DMS153 treated with DMSO at 0.1 percent for 48 hours (cell line): ENCODE measurements at regions not wholly inside any gene's neighbourhood (a gene's known extent, or its start where the extent isn't known, plus 50 kb on each side); places are given as distances from the start of the nearest gene placed in this dataset.

ENCODE experiments used
- DNase-seq: peaks from one replicate; lab custom pipeline; 2025; ENCODE audit not compliant: unreplicated experiment; lab: John Stamatoyannopoulos, UW

- no peak for DNase-seq
Observed at GRCh38 chr15:38671675-38672254, 107.2 kb upstream of the RASGRP1 start.

DNA sequence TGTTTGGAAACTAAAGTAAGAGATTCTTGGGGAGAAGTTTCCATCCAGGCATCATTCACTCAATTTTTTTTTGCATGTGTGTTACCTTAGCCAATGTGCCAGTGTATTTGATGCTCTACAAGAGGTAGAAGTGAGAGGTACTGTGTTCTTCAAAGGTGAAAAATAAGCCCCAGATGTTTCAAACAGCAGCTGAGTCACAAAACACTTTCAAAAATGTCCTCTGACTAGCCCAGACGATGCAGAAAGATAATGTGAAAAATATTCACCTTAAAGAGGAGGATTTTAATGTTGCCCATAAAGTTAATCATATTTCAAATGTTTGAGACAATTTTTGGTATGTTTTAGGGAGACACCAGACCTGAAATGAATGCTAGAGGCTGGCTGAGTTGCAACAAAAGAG, 107.7 kb upstream of the RASGRP1 start:
- no peak for DNase-seq

DNA sequence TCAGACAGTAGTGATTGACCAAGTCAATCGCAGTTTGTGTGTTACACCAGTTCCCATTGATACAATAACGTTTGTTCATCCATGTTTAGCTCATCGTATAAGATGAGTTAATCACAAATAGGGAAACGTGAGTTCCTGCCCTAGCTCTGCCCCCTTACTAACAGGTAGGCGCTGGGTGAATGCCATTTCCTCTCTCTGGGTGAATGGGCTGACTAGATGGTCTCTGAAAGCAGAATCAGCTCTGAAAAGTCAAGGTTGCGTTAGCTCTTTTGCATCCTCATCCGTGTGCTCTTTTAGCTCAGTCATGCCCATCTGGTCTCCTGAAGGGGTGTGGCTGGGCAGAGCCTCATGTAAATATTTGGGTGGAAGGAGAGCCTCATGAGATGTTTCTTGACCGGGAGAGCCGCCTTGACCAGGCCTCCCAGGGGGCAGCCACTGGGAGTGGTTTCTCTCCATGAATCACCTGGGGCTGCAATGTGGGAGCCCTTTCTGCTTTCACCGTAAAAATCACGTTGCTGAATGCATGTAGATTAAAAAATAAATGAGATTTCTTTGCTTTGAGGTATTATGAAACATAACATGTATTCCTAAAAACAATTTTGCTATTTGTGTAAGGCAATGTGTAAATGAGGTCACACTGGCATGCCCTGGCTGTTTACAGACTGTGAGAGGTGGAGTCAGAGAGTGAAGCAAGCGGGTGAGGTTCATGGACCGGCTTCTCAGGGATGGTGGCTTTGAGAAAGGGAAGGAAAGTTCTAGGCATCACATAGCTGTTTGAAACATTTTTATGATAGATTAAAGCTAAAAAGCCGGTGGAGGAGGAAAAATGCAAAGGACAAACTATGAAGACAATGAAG, 108.4 kb upstream of the RASGRP1 start:
- DNase-seq = no peak

DNA sequence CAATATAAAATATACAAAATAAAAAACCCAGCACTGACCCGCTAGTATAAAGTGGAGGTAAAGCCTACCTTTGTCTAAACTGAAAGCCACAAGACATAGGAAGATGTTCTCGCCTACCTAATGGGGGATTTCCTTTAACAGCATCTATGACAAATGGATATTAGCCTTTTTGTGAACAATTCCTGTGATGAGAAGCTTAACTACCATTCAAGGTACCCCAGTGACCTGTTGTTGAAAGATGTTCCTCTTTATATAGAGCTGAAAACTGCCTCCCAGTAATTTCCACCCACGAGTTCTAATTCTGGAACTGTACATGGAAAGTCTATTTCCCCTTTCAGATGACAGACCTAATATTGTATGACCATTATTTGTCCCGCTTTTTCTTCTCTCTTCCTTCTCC, 109.8 kb upstream of the RASGRP1 start:
- DNase-seq = no peak

GRCh38 chr15:38678281-38678680, 113.7 kb upstream of the RASGRP1 start:
- DNase-seq = no peak

DNA sequence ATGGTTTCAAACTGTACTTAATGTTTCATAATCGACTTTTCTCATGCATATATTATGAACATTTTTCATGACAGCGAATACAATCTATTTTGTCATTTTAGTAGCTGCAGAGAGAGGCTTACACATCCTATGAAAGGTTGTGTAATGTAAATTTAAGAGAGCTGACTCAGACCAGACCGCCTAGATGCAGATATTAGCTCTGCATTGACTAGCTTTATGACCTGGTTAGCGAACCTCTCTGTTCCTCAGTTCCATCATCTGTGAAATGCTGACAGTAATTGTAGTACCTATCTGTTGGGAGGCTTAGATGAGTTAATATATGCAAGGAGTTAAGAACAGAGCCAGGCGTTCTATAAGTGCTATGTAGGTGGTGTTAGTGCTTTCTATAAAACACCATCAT, 116.2 kb upstream of the RASGRP1 start:
- no peak for DNase-seq

DNA sequence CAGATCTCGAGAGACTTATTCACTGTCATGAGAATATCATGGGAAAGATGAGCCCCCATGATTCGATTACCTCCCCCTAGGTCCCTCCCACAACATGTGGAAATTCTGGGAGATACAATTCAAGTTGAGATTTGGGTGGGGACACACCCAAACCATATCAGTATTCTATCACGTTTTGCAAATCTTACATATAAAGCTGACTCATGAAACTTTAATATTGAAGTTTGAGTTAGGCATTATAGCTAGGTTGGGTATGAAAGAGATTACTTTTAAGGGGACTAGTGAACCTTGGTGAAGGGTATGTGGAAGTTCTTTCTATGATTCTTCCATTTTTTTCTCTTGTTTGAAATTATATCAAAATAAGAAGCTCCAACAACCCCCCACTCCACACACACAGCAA, 117.7 kb upstream of the RASGRP1 start:
- DNase-seq = no peak

DNA sequence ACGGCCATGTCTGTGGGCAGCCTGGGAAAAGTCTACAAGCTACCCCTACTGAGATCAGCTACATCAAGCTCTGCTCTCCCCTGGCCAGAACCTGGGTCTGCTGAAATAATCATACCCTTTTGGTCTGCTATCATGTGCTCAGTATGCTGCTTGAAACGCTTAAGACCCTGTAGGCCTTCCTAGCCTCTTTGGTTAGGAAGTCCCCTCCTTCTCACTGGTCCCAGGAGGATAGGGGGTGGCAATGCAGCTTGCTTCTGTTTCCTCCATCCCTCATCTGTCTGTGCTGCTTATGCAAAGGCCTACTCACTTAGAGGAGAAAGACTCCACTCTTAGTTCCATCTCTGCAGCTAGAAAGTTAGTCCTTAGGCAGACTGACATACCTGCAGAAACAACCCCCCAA, 118.2 kb upstream of the RASGRP1 start:
- DNase-seq = no peak

- no peak for DNase-seq
Observed at GRCh38 chr15:38683382-38684242, 119.0 kb upstream of the RASGRP1 start.

DNA sequence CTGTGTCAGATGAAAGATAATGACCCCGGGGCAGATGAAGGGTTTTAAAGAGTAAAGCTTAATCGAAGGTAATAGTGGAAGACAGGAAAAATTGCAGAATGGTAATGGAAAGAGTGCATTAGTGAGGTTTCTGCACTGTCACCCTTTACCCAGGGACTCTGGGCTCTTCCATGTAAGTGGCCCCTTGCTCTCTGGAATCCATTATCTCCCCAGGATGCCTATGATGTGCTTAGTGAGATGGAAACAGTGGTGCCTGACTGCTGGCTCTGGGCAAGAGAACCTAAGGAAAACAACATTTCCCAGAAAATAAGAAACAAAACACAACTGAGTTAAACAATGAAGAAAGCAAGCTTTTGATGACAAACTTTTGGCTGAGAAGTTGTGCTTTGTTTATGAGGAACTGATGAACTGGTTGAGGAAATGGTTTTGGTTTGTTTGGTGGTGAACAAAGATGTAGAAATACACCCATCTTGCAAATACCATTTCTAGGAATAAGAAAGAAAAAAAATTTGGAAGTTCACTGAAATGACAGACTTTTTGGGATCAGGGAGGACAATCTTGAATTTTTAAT, 119.9 kb upstream of the RASGRP1 start:
- no peak for DNase-seq

DNA sequence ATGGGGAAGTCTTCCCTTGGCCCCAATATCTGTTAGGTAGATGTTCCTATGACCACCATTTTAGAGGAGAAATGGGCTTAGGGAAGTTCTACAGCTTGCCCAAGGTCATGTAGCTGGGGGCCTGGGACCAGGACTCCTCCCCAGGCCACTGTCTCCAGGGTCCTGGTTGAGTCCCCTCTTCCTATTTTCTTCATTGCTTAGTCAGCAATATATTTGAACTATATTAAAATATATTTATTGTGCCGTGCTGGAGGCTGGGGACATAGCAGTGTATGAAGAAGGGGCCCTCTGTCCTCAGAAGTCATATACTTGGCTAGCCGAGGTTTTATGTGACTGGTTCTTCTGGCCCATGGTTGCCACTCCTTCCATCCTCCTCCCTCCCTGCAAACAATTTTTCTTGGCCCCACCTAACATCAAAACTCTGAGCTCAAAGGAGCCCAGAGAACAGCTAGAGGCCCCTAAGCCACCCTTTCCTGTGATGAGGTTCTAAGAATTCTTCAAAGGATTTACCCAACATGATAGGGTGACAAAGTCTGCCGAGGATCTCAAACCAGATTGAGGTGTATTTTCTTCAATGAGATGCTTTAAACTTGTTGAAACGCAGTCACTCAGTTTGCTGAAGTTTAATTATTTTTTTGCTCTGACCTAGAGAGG, 121.2 kb upstream of the RASGRP1 start:
- no peak for DNase-seq

DNA sequence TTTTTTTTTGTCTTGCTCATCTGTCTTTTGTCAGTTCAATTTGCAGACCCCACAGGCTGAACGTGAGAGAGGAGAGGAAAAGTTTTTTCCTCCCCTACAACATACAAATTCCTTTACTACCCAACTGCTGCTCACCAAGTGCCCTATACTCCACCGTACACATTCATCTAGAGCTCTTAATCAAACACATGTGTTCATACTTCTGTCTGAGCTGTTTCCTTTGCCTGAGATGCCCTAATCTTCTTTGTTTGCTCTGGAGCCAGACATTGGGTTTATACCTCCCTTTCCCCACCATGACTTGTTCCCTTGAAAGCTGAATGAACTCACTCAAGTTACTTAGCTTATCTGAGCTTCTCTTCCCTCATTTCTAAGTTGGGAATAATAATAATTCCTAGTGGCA, 122.7 kb upstream of the RASGRP1 start:
- DNase-seq = no peak

GRCh38 chr15:38687775-38688495, 123.3 kb upstream of the RASGRP1 start:
- no peak for DNase-seq

DNA sequence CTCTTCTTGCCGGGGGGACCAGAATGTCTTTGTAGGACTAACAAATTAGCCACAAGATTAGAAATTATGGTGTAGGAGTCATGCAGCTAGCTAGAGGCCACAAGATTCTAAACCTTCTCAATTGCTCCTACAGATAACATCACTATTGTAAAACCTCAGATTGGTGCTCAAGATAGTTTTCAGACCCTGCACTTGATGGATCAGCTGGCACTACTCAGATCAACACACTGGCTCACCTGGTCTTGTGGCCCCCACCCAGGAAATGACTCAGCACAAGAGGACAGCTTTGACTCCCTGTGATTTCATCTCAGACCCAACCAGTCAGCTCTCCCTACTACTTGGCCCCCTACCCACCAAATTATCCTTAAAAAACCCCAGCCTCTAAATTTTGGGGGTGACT, 124.1 kb upstream of the RASGRP1 start:
- no peak for DNase-seq

DNA sequence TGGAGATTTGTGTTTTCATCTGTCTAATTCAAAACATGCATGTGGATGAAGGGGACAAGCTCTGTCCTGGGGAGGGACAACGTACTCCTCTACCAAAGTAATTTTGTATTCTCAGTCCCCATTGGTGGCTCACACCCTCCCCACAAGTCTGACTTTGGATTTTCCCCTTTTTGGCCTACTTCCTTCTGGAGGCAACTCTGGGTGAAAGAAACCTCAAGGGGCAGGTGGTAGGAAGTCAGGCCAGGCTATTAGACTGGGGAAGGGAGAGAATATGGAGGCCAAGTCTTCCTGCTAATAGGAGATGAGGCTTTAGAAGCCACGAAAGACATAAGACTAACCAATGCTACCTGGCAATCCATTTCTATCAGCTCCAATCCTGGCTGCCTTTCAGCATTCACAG, 124.9 kb upstream of the RASGRP1 start:
- DNase-seq = no peak

DNA sequence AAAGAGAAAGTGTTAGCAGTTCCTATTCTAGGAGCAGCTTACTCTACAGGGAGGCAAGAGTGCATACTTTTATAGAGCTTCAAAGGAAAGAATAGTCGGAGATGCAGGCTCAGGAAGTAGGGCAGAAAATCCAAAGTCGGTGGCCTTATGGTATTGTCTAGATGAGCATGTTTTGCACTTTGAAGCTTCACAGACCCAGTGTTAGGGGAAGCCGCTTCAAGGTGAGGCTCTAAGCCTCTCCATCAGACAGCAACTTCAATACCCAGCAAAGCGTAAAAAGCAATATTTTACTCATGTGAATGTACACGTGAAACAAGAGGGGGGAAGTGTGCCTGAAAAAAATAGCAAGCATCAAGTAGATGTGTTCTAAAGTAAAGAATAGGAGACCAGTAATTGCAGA, 125.6 kb upstream of the RASGRP1 start:
- DNase-seq = no peak

- peak; percentile 30 for DNase-seq
Observed at GRCh38 chr15:38690719-38691332, 126.2 kb upstream of the RASGRP1 start.

GRCh38 chr15:38691377-38691776, 126.8 kb upstream of the RASGRP1 start:
- DNase-seq = no peak

DNA sequence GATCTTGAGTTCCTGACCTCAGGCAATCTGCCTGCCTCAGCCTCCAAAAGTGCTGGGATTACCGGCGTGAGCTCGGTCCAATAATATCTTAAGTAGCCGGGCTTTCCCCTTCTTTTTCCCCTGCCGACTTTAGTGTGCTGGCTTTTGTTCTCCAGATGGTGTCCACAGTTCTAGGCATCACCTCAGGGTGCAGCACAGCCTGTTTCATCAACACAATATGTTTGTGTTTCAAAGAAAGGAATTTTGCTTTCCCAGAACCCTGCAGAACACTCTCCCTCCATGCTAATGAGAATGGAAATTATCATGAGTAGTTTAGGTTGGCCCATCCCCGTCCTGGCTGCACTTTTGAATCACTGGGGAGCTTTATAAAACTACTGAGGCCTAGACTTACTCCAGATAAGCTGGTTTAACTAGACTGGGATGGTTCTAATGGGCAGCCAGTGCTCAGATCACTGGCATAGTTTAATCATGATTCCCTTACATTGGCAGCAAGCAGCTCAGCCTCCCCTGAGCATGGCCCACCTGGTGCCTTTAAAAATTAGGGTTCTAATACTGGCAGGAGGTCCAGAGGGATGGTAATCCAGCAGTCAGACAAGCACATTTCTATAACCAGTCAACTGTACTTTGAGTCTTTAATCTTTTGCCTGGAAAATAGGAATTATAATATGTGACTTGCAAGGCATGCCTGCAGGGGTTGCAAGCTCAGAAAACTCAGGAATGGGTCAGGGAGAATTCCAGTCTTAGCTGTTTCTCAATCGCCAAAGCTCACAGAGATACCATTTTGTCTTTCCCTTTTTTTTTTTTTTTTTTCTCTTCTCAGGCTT, 127.6 kb upstream of the RASGRP1 start:
- no peak for DNase-seq
